Activated naive CD4-positive, alpha-beta T cell treated with anti-CD3 and anti-CD28 coated beads, Interleukin-2, amount 10 ng/mL, durations not matched to agents 7 days and 5 days (primary cell): ENCODE measurements at regions not wholly inside any gene's neighbourhood (a gene's known extent, or its start where the extent isn't known, plus 50 kb on each side); places are given as distances from the start of the nearest gene placed in this dataset.

Experiments
- CTCF ChIA-PET: fragments of 350-600 bp; sonication (Branson Sonifier 250); formaldehyde crosslinking; loops from one replicate; lab custom pipeline; 2021; ENCODE audit warnings: antibody characterized with exemption; lab: Charles Lee
- DNase-seq: peaks from one replicate; pipeline ENCODE4 v3.0.0-alpha.2; 2020
- H3K27ac Mint-ChIP-seq: one replicate; pipeline ENCODE4 v1.8.0; 2021; ENCODE audit warnings: mild to moderate bottlenecking, moderate library complexity, mixed read lengths
- H3K27me3 Mint-ChIP-seq: one replicate; pipeline ENCODE4 v1.8.0; 2021; ENCODE audit warnings: mild to moderate bottlenecking, mixed read lengths
- H3K36me3 Mint-ChIP-seq: one replicate; pipeline ENCODE4 v1.8.0; 2021; ENCODE audit warnings: mixed read lengths
- H3K4me1 Mint-ChIP-seq: one replicate; pipeline ENCODE4 v1.8.0; 2021; ENCODE audit warnings: mixed read lengths
- H3K4me3 Mint-ChIP-seq: one replicate; pipeline ENCODE4 v1.8.0; 2021; ENCODE audit warnings: mild to moderate bottlenecking, moderate library complexity, mixed read lengths
- H3K9me3 Mint-ChIP-seq: one replicate; pipeline ENCODE4 v1.8.0; 2021; ENCODE audit warnings: mixed read lengths

- CTCF ChIA-PET: interaction anchor here (0.6 to 2.9 kb wide), 30 partner anchors 9 to 424 kb away, joined by 3 to 19 read pairs (median 4); partner anchors contain the start of genes MYO7A and TSKU
Observed at GRCh38 chr11:76721755-76722677, 51.5 kb upstream of the LRRC32 start.

GRCh38 chr11:76723142-76723541 lies 52.6 kb upstream of the LRRC32 start:
- peaks cover 3% of the 10 kb centered on the region for H3K4me1 Mint-ChIP-seq
- DNase-seq: no peak
- no peaks in the 10 kb centered on the region for H3K9me3 Mint-ChIP-seq
- peaks cover 44% of the 10 kb centered on the region for H3K27me3 Mint-ChIP-seq
- CTCF ChIA-PET: interaction anchor here (1.0 to 2.9 kb wide), 10 partner anchors 11 to 369 kb away, joined by 3 to 19 read pairs (median 4); no protein-coding TSS in a partner anchor
- no peak overlapping the region for H3K4me3 Mint-ChIP-seq
- no peaks in the 10 kb centered on the region for H3K36me3 Mint-ChIP-seq
- H3K27ac Mint-ChIP-seq: no peak overlapping the region

More at GRCh38 chr11:76721755-76722677, 51.5 kb upstream of the LRRC32 start:
- Mint-ChIP-seq H3K36me3 (no peaks in the 10 kb centered on the region), H3K4me3 (no peak overlapping the region), H3K4me1 (peaks cover 3% of the 10 kb centered on the region), H3K27me3 (peaks cover 42% of the 10 kb centered on the region), H3K27ac (no peak overlapping the region), H3K9me3 (no peaks in the 10 kb centered on the region)
- peak; percentile 83 for DNase-seq

GRCh38 chr11:76723548-76723947 lies 53.0 kb upstream of the LRRC32 start:
- Mint-ChIP-seq H3K9me3 (no peaks in the 10 kb centered on the region), H3K27ac (no peak overlapping the region), H3K27me3 (peaks cover 44% of the 10 kb centered on the region), H3K36me3 (no peaks in the 10 kb centered on the region), H3K4me3 (no peak overlapping the region), H3K4me1 (peaks cover 3% of the 10 kb centered on the region)
- DNase-seq: no peak
- CTCF ChIA-PET: interaction anchor here (1.0 to 2.9 kb wide), 10 partner anchors 10 to 368 kb away, joined by 3 to 19 read pairs (median 4); no protein-coding TSS in a partner anchor

GRCh38 chr11:76724171-76724768 lies 53.7 kb upstream of the LRRC32 start:
- Mint-ChIP-seq H3K27me3 (peaks cover 44% of the 10 kb centered on the region), H3K4me1 (peaks cover 3% of the 10 kb centered on the region), H3K27ac (no peak overlapping the region), H3K9me3 (no peaks in the 10 kb centered on the region), H3K4me3 (no peak overlapping the region), H3K36me3 (no peaks in the 10 kb centered on the region)
- DNase-seq: peak; percentile 35
- CTCF ChIA-PET: interaction anchor here (0.9 to 2.8 kb wide), 8 partner anchors 10 to 367 kb away, joined by 3 to 8 read pairs (median 4); no protein-coding TSS in a partner anchor

- CTCF ChIA-PET: interaction anchor here (0.8 to 0.9 kb wide), 2 partner anchors 14 to 192 kb away, joined by 3 to 4 read pairs; no protein-coding TSS in a partner anchor
- Mint-ChIP-seq H3K36me3 (no peaks in the 10 kb centered on the region), H3K27me3 (peaks cover 40% of the 10 kb centered on the region), H3K4me1 (no peaks in the 10 kb centered on the region), H3K27ac (no peak overlapping the region), H3K9me3 (no peaks in the 10 kb centered on the region), H3K4me3 (no peak overlapping the region)
- no peak for DNase-seq
Observed at GRCh38 chr11:76728227-76728626, 54.9 kb upstream of the TSKU start.

GRCh38 chr11:76728778-76729177 lies 54.4 kb upstream of the TSKU start:
- Mint-ChIP-seq H3K4me3 (no peak overlapping the region), H3K36me3 (no peaks in the 10 kb centered on the region), H3K4me1 (no peaks in the 10 kb centered on the region), H3K9me3 (no peaks in the 10 kb centered on the region), H3K27me3 (peaks cover 35% of the 10 kb centered on the region), H3K27ac (no peak overlapping the region)
- DNase-seq: no peak
- CTCF ChIA-PET: no interaction called here

- H3K27ac Mint-ChIP-seq: no peak overlapping the region
- no peak for DNase-seq
- no peaks in the 10 kb centered on the region for H3K9me3 Mint-ChIP-seq
- CTCF ChIA-PET: no interaction called here
- H3K27me3 Mint-ChIP-seq: peaks cover 30% of the 10 kb centered on the region
- H3K4me3 Mint-ChIP-seq: no peak overlapping the region
- H3K36me3 Mint-ChIP-seq: no peaks in the 10 kb centered on the region
- H3K4me1 Mint-ChIP-seq: peaks cover 2% of the 10 kb centered on the region
Observed at GRCh38 chr11:76729214-76729613, 53.9 kb upstream of the TSKU start.

- DNase-seq: no peak
- H3K27ac Mint-ChIP-seq: no peak overlapping the region
- no peak overlapping the region for H3K4me3 Mint-ChIP-seq
- H3K27me3 Mint-ChIP-seq: peaks cover 28% of the 10 kb centered on the region
- H3K36me3 Mint-ChIP-seq: no peaks in the 10 kb centered on the region
- CTCF ChIA-PET: interaction anchor here (1.0 to 8.7 kb wide), 3 partner anchors 10 to 188 kb away, joined by 3 to 151 read pairs (median 4); no protein-coding TSS in a partner anchor
- no peaks in the 10 kb centered on the region for H3K9me3 Mint-ChIP-seq
- H3K4me1 Mint-ChIP-seq: peaks cover 2% of the 10 kb centered on the region
Observed at GRCh38 chr11:76730887-76731565, 52.1 kb upstream of the TSKU start.

- Mint-ChIP-seq H3K27ac (no peak overlapping the region), H3K9me3 (no peaks in the 10 kb centered on the region), H3K36me3 (no peaks in the 10 kb centered on the region), H3K4me1 (peaks cover 6% of the 10 kb centered on the region), H3K4me3 (no peak overlapping the region), H3K27me3 (peaks cover 21% of the 10 kb centered on the region)
- no peak for DNase-seq
- CTCF ChIA-PET: interaction anchor here (1.2 to 8.7 kb wide), 2 partner anchors 68 to 73 kb away, joined by 3 to 151 read pairs; no protein-coding TSS in a partner anchor
Observed at GRCh38 chr11:76732643-76733042, 50.5 kb upstream of the TSKU start.
